ENCODE measurements at regions not wholly inside any gene's neighbourhood (a gene's known extent, or its start where the extent isn't known, plus 50 kb on each side); places are given as distances from the start of the nearest gene placed in this dataset.
"Not testable (repeated sequence)": the region's sequence is repeated elsewhere in the genome, so short reads cannot be mapped to it uniquely, and the experiment has no call there.

GRCh38 chr2:21376864-21377263 is 253.1 kb downstream of the TDRD15 start:
- TF ChIP-seq, protein P1, sequence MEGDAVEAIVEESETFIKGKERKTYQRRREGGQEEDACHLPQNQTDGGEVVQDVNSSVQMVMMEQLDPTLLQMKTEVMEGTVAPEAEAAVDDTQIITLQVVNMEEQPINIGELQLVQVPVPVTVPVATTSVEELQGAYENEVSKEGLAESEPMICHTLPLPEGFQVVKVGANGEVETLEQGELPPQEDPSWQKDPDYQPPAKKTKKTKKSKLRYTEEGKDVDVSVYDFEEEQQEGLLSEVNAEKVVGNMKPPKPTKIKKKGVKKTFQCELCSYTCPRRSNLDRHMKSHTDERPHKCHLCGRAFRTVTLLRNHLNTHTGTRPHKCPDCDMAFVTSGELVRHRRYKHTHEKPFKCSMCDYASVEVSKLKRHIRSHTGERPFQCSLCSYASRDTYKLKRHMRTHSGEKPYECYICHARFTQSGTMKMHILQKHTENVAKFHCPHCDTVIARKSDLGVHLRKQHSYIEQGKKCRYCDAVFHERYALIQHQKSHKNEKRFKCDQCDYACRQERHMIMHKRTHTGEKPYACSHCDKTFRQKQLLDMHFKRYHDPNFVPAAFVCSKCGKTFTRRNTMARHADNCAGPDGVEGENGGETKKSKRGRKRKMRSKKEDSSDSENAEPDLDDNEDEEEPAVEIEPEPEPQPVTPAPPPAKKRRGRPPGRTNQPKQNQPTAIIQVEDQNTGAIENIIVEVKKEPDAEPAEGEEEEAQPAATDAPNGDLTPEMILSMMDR (conservative IDR thresholded peaks at IDR 0.05 in 1 of 2, IDR thresholded peaks at IDR 0.05 in 1 of 2; ENCODE audit: low read depth in 1 of 2, low read length in 2 of 2), result no peak
- TF ChIP-seq EZH2 (IDR thresholded peaks at IDR 0.05; ENCODE audit: low read length, missing control alignments), result no peak
- Histone ChIP-seq H3K27ac (ENCODE audit: insufficient read depth, low read length) (no peak overlapping the region), H3K4me1 (ENCODE audit: control insufficient read depth, extremely low read depth, insufficient read depth, low read length) (no peaks in the 10 kb centered on the region), H3K27me3 (ENCODE audit: control insufficient read depth, insufficient read depth, low read length) (no peaks in the 10 kb centered on the region), H3K4me2 (ENCODE audit: extremely low read depth, insufficient read depth, low read length) (no peak overlapping the region), H3K36me3 (ENCODE audit: control insufficient read depth, insufficient read depth, low read length) (no peaks in the 10 kb centered on the region), H3K9me3 (ENCODE audit: control insufficient read depth, insufficient read depth, low read depth, low read length) (no peaks in the 10 kb centered on the region), H3K9ac (ENCODE audit: insufficient read depth, low read length) (no peak overlapping the region), H4K20me1 (ENCODE audit: control insufficient read depth, extremely low read depth, insufficient read depth, low read length) (no peaks in the 10 kb centered on the region), H3K79me2 (ENCODE audit: control insufficient read depth, insufficient read depth, low read length) (no peaks in the 10 kb centered on the region), H3K4me3 (replicated peaks in 1 of 4; ENCODE audit: control extremely low read depth in 1 of 4, insufficient read depth in 1 of 4, low read depth in 3 of 4, low read length in 4 of 4) (no peak overlapping the region), H2AFZ (ENCODE audit: low read length) (no peak overlapping the region)
- no peak for DNase-seq (ENCODE audit: low read depth in 2 of 2)

DNA sequence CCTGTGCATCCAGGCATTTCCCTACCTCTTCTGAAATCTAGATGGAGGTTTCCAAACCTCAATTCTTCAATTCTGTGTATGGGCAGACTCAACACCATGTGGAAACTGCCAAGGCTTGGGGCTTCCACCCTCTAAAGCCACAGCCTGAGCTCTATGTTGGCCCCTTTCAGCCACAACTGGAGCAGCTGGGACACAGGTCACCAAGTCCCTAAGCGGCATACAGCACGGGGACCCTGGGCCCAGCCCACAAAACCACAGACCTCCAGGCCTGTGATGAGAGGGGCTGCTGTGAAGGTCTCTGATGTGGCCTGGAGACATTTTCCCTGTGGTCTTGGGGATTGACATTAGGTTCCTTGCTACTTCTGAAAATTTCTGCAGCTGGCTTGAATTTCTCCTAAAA is 255.4 kb downstream of the TDRD15 start:
- Histone ChIP-seq H3K36me3 (ENCODE audit: control insufficient read depth, insufficient read depth, low read length) (no peaks in the 10 kb centered on the region), H3K4me2 (ENCODE audit: extremely low read depth, insufficient read depth, low read length) (no peak overlapping the region), H2AFZ (ENCODE audit: low read length) (no peak overlapping the region), H3K79me2 (ENCODE audit: control insufficient read depth, insufficient read depth, low read length) (no peaks in the 10 kb centered on the region), H3K27ac (ENCODE audit: insufficient read depth, low read length) (no peak overlapping the region), H3K4me1 (ENCODE audit: control insufficient read depth, extremely low read depth, insufficient read depth, low read length) (no peaks in the 10 kb centered on the region), H3K9me3 (ENCODE audit: control insufficient read depth, insufficient read depth, low read depth, low read length) (no peaks in the 10 kb centered on the region), H3K9ac (ENCODE audit: insufficient read depth, low read length) (no peak overlapping the region), H3K27me3 (ENCODE audit: control insufficient read depth, insufficient read depth, low read length) (no peaks in the 10 kb centered on the region), H4K20me1 (ENCODE audit: control insufficient read depth, extremely low read depth, insufficient read depth, low read length) (no peaks in the 10 kb centered on the region), H3K4me3 (replicated peaks in 1 of 4; ENCODE audit: control extremely low read depth in 1 of 4, insufficient read depth in 1 of 4, low read depth in 3 of 4, low read length in 4 of 4) (no peak overlapping the region)
- TF ChIP-seq EZH2 (IDR thresholded peaks at IDR 0.05; ENCODE audit: low read length, missing control alignments), result no peak
- TF ChIP-seq, protein P1 (conservative IDR thresholded peaks at IDR 0.05 in 1 of 2, IDR thresholded peaks at IDR 0.05 in 1 of 2; ENCODE audit: low read depth in 1 of 2, low read length in 2 of 2), result no peak
- DNase-seq (ENCODE audit: low read depth in 2 of 2), result no peak

- not testable (repeated sequence) for H3K27ac ChIP-seq (ENCODE audit: insufficient read depth, low read length); H3K36me3 ChIP-seq (ENCODE audit: control insufficient read depth, insufficient read depth, low read length); H2AFZ ChIP-seq (ENCODE audit: low read length); H3K9me3 ChIP-seq (ENCODE audit: control insufficient read depth, insufficient read depth, low read depth, low read length); H3K4me1 ChIP-seq (ENCODE audit: control insufficient read depth, extremely low read depth, insufficient read depth, low read length); H3K79me2 ChIP-seq (ENCODE audit: control insufficient read depth, insufficient read depth, low read length); H4K20me1 ChIP-seq (ENCODE audit: control insufficient read depth, extremely low read depth, insufficient read depth, low read length); H3K4me3 ChIP-seq (replicated peaks in 1 of 4; ENCODE audit: control extremely low read depth in 1 of 4, insufficient read depth in 1 of 4, low read depth in 3 of 4, low read length in 4 of 4); H3K9ac ChIP-seq (ENCODE audit: insufficient read depth, low read length); H3K4me2 ChIP-seq (ENCODE audit: extremely low read depth, insufficient read depth, low read length); H3K27me3 ChIP-seq (ENCODE audit: control insufficient read depth, insufficient read depth, low read length); DNase-seq (ENCODE audit: low read depth in 2 of 2)
Measured at GRCh38 chr2:21379668-21380067, 255.9 kb downstream of the TDRD15 start.
